ENCODE measurements at regions not wholly inside any gene's neighbourhood (a gene's known extent, or its start where the extent isn't known, plus 50 kb on each side); places are given as distances from the start of the nearest gene placed in this dataset.
"Not testable (repeated sequence)": the region's sequence is repeated elsewhere in the genome, so short reads cannot be mapped to it uniquely, and the experiment has no call there.

DNA sequence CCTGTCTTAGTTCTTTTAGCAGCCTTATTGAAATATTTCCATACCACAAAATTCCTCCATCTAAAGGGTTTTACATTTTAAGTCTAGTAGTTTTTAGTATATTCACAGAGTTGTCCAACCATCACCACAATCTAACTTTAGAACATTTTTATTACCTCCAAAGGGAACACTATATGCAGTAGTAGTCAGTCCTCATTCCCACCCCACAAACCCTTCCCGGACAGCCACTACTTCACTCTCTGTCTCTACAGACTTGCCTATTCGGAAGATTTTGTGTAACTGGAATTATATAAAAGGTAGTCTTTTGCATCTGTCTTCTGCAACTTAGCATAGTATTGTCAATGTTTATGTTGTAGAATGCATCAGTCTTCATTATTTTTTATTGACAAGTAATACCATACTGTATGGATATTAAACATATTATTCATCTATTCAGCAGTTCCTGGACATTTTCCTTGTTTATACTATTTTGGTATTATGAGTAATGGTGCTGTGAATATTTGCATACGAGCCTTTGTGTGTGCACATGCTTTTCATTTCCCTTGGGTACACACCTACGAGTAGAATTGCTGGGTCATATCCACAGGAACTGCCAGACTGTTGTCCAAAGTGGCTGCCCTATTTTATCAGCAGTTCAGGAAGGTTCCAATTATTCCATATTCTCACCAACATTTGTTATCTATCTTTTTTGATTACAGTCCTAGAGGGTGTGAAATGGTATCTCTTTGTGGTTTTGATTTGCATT is 60.9 kb upstream of the LANCL2 start:
- DNase-seq: no peak

DNA sequence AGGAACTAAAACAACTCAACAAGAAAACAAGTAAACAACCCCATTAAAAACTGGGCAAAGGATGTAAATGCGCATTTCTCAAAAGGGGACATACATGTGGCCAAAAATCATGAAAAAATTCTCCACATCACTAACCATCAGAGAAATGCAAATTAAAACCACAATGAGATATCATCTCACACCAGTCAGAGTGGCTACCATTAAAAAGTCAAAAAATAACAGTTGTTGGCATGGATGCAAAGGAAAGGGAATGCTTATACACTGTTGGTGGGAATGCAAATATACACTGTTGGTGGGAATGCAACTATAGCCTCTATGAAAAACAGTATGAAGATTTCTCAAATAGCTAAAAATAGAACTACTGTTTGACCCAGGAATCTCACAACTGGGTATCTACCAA is 60.0 kb upstream of the LANCL2 start:
- no peak for DNase-seq

DNA sequence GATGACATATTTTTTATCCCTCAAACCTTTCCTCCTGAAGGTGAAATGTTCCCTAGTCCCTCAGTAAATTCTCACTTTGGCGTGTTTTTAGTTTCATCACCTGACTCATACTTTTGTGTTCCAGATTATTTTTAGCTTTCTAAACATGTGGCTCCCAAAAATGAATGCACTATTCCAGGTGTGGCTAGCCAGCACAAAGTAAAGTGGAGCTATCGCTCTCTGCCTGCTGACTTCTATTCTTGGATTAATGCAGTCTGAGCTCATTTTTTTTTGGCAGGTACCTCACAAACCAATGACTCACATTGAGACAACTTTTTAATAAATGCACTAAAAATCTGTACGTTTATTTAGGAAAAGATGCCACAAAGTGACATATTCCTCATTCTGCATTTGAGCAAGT is 58.8 kb upstream of the LANCL2 start:
- no peak for DNase-seq

DNA sequence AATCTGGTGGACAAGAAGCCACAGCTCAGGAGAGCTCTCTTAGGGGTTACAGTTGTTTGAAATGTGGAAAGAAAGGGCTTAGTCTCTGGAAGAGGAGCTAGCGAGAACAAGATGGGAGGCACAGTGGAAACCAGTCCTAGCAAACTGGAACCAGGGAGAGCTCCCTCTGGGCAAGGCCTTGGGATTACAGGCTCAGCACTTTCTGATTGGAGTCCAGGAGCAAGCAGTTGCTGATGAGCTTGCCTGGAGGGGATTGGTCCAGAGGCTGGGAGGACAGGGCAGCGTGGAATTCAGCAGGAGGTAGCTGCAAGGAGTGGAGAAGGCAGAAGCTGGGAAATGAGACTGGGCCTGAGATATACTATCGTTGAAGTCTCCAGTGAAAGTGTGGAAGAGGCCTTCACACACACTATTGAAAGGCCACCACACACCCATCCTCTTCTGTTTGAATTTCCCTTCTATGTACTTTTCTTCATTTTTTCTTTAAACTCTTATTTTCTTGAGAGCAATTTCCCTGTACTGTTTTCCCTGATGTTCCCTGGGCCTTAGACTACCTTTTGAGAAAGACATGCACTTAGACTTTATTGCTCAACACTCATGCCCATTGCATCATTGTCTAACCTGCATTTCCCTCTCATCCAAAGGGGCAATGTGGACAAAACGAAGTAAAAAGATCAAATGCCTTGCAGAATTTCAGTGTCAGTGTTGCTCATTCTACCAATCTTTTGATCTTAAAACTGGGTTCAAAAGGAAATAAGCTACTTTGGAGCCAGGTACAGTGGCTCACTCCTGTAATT is 57.8 kb upstream of the LANCL2 start:
- no peak for DNase-seq

DNA sequence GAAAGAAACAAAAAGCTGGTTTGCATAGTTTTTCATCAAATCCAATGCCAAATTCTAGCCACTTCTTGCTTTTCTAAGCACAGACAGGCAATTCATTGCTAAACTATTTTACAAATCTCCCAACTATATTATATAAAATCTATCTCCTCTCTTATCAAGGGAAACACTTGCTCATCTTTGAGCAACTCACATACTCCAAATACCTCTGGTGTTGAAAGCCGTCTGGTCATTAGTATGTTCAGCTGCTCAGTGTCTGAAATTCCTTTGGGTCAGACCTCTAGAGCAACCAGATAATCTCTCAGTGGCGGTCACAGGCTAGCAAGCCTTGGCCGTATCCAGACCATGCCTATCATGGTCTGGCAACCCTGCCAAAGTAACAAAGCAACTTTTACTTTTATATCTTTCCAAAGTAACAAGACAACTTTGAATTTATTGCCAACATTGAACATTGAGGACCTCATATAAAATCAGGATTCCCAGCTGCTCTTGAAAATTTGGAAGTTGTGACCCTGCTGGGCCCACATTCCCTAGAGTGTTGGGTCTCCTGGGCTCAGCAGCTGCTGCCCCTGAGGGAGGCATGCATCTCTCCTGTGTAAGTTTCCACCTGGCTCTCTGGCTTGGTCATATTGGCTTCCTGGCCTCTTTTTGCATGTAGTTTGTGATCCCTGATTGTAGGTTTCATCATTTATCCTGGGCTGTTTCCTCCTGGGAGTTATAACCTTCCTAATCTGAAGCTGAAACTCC is 56.8 kb upstream of the LANCL2 start:
- DNase-seq: peak; percentile 62

DNA sequence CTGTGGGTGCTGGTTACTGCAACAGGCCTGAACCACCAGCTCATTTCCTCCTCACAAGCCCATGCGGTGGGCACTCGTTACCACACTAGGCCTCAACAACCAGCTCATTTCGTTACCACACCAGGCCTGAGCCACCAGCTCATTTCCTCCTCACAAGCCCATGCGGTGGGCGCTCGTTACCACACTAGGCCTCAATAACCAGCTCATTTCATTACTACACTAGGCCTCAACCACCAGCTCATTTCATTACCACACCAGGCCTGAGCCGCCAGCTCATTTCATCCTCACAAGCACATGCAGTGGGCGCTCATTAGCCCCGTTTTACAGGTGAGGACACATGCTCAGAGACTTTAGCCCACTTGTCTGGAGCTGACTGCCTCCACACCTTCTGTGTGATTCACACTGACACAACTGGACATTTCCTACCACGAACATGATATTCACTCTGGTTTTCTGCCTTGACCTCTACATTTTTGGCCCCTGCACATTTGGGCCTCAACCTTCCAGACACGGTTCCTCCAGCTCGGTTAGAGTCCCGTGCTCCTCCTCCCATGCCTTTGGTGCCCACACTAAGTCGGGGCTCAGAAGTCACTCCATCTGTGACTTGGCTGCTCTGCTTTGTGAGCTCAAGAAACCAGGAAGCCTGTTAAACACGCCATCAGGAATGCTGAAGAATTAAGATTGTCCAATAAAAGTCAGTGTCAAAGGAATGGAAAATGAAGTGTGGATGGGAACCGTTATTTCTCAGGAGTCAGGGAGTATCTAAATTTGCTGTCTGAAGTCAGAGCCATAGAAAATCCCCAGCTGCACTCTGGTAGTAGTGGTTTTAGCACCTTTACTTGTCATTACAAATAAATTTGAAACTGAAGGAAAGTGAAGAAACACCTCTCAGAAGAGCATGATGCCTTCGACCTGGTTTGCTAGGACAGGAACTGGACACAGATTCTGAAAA is 55.8 kb upstream of the LANCL2 start:
- DNase-seq: no peak

DNA sequence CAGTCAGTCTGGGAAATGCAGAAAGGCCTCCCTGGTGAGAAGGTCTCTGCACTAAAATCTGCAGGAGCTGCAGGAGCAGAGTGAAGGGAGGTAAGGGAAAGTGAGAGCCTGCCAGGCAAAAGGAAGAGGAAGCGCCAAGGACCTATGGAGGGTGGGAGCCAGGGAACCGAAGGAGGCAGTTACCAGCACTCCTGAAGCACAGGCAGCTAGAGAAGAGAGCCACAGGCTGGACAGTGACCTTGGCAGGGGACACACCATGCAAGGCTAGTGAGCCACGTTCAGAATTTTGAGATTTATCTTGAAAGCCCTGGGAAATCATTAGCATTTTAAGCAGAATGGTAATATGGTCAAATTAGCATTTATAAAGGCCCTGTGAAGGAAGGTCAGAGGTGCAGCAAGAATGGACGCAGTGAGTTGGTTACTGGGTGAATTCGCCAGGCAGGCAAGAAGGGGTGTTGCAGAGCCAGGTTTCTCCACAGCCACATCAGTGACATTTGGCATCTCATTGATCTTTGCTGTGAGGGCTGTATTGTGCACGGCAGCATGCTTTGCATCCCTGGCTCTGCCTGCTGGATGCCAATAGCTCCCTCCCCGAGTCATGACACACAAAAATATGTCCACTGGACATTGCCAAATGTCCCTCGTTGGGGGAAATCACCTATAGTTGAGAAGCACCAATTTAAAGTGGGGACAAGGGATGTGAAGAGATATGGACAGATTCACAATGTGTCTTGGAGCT is 54.7 kb upstream of the LANCL2 start:
- DNase-seq: no peak

DNA sequence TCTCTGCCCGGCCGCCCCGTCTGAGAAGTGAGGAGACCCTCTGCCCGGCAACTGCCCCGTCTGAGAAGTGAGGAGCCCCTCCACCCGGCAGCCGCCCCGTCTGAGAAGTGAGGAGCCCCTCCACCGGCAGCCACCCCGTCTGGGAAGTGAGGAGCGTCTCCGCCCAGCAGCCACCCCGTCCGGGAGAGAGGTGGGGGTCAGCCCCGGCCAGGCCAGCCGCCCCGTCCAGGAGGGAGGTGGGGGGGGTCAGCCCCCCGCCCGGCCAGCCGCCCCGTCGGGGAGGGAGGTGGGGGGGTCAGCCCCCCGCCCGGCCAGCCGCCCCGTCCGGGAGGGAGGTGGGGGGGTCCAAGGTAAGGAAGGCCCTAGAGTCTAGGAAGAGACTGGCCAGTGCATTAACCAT is 53.2 kb upstream of the LANCL2 start:
- DNase-seq: not testable (repeated sequence)

DNA sequence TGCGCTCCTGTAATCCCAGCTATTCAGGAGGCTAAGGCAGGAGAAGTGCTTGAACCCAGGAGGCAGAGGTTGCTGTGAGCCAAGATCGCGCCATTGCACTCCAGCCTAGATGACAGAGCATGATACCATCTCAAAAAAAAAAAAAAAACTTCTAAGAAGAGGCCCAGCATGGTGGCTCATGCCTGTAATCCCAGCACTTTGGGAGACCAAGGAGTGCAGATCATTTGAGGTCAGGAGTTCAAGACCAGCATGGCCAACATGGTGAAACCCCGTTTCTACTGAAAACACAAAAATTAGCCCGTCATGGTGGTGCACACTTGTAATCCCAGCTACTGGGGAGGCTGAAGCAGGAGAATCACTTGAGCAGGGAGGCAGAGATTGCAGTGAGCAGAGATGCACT is 51.5 kb upstream of the LANCL2 start:
- not testable (repeated sequence) for DNase-seq

DNA sequence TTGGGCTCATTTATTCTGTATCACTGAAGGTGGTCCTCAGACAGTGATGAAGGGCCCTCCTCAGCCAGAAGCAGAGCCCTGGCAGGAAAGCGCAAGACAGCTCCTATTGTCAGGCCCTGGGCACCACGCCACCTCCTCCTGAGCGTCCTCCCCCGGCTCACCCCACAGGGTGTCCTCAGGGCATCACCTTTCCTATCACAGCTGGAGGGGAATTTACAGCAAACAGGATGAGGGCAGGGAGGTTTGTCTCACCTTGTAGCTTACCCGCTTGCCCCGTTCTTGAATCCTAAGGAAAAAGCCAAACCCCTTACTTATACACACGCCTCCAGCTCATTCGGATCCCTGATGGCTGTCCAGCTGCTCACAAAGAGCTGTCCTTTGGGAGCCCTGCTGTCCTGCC is 50.2 kb upstream of the LANCL2 start:
- DNase-seq: no peak

Data from fibroblast of skin of right quadriceps (primary cell).